Activated CD4-positive, CD25-positive, alpha-beta regulatory T cell treated with anti-CD3 and anti-CD28 coated beads, Interleukin-2, amount 50 U/mL, for 24 hours (primary cell): ENCODE measurements at regions not wholly inside any gene's neighbourhood (a gene's known extent, or its start where the extent isn't known, plus 50 kb on each side); places are given as distances from the start of the nearest gene placed in this dataset.
"Not testable (repeated sequence)": the region's sequence is repeated elsewhere in the genome, so short reads cannot be mapped to it uniquely, and the experiment has no call there.

ENCODE experiments used
- ATAC-seq, 2 donors: fragments of 150-1000 bp; cut with Tn5 transposase; one replicate each; pipeline ENCODE4 v1.10.0; 2021; ENCODE audit warnings: mild to moderate bottlenecking in 1 of 2, moderate library complexity in 1 of 2

- ATAC-seq = no peak
Observed at GRCh38 chr10:118463740-118464139, 121.6 kb upstream of the FAM204A start.

DNA sequence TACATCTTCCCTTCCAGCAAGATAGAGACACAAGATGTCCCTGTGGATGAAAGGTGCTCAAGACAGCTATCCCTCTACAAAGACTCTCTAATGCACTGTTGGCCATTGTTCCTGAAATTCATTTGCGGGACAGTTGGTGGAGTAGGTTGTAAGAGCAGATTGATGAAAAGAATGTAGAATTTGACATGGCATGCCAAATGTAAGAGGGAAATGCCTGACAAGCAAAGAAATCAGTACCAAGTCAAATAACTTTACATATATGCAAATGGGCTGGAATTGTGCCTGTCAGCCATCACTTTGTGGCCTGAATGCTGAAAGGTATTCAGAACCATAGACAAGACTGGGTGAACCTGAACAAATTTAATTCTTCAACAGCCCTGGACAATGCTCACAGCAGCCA lies 120.3 kb upstream of the FAM204A start:
- no peak for ATAC-seq

DNA sequence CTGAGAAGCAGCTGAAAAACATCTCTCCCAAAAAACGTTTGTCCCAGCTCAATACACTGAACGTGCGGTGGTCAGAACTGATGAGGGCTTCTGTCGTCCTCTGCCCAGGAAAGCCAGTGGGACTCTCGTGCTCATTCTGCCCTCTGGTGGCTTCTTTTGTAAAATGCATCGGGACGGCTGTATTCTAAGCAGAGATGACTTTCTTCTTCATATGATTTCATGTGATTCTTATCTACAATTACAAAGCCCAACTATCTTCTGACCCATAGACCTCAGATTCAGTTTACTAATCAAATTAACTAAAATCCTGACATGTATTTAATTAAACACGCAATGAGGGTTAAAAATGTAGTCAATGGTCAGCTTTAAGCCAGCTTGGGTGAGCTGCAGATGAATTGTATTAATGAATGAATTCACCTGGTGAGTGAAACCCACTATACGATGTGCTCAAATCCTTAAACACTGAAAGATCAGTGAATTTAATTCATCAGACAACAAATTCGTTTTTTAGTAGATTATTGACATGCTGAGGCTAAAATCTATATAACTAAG lies 117.6 kb upstream of the FAM204A start:
- peak; percentile 53 to 56 for ATAC-seq

- ATAC-seq = no peak
Observed at GRCh38 chr10:118458957-118459641, 117.0 kb upstream of the FAM204A start.

DNA sequence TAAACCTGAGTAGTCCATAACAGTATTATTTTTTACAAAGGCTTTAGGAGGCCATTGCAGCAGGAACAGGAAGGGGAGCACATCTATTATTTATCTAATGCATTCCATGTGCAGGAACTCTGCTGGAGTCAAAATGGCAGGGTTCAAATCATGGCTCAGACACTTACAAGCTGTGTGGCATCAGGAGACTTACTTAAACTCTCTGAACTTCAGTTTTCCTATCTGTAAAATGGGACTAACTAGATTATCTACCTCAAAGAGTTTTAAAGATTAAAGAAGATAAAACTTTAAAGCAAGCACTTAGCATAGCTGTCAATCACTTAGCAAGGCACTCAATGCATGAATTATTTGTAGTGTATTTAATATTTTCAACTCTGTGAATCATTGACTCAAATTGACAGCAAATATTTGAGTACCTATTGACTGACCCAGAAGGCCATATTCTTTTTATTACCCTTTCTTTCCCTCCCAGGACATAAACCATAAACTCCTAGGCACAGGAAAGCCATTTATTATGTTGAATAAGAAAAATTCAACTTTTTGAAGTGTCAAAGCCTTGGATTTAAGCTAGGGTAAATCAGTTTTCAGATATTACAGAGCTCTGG lies 115.8 kb upstream of the FAM204A start:
- ATAC-seq = no peak

DNA sequence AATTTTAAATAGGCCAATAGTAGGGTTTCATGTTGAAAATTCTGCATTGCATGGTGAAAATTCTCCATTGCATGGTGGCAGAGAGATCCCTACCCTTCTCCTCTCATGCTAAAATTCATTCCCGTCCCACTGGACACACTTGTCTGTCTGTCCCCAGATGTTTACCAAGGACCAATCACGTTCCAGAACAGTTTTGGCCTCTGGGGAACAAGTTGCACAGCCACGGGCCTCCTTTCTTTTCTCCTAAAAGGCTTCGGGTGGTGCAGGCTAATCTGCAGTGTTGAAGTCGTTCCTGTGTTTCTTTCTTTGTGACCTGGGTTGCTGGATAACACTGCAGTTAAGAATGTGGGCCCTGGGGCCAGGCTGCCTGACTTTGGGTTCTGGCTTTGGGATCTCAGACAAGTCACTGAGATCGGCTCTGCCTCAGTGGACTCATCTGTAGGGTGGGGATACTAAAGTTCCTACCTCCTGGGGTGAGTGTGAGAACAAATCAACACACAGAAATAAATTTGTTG lies 113.1 kb upstream of the FAM204A start:
- ATAC-seq = no peak

- ATAC-seq = no peak
Observed at GRCh38 chr10:118454211-118454610, 112.1 kb upstream of the FAM204A start.

- ATAC-seq = no peak
Observed at GRCh38 chr10:118452098-118452497, 110.0 kb upstream of the FAM204A start.

GRCh38 chr10:118449521-118449920 lies 107.4 kb upstream of the FAM204A start:
- no peak for ATAC-seq

- ATAC-seq = no peak
Observed at GRCh38 chr10:118448744-118449143, 106.6 kb upstream of the FAM204A start.

DNA sequence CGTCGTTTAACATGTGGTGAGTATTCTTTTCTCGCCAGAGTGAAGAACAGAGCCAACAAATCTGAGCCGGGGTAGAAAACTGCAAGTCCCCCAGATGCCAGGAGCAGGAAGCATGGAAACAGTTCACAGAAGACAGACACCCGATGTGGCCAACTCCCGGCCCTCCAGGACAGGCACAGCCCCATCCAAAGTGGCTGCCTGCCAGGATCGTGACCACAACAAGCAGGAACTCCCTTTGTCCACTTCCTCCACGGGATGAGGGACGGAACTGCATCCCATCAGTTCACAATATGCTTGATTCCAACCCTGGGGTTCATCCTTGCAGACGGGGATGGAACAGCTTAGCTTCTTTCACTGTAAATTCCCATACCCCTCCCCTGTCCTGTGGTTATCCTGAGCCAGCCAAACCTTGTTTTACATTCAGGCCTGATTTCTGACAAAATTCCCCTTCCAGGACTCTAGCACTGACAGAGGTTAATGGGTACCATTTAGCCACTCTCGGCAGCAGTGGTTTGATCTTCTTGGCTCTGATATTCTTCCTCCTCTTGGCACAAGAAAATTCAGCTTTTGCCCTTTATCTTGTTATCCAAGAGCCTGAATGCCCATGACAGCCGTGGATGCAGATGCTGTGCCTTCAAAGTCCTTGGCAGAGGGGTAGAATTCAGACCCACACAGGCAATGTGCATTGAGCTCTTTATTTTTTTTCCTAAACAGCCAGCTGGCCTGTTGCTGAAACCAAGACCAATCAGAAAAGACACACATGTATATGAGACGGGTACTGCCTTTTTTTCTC lies 105.5 kb upstream of the FAM204A start:
- ATAC-seq = no peak

DNA sequence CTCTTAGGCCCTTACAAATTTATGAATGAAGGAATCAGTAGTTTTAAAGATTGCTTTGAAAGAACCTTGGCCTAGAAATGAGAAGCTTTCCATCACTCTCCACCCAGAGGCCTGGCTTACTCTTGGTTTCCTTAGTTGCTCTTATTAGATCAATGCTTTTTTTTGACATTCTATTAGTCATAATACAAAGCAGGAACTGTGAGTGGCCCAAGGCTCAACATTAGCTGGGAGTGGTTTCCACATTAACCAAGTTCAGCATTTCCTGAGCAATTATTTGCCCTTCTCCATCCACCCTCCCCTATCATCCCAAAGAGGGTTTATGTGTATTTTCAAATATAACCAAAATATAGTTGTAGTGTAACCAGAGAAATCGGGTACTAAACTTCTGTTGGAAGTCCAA lies 103.4 kb upstream of the FAM204A start:
- ATAC-seq = no peak

GRCh38 chr10:118444069-118444468 lies 101.9 kb upstream of the FAM204A start:
- ATAC-seq = no peak

GRCh38 chr10:118442032-118442431 lies 99.9 kb upstream of the FAM204A start:
- ATAC-seq = no peak

GRCh38 chr10:118439824-118440223 lies 97.7 kb upstream of the FAM204A start:
- no peak for ATAC-seq

- no peak for ATAC-seq
Observed at GRCh38 chr10:118436742-118437141, 94.6 kb upstream of the FAM204A start.

DNA sequence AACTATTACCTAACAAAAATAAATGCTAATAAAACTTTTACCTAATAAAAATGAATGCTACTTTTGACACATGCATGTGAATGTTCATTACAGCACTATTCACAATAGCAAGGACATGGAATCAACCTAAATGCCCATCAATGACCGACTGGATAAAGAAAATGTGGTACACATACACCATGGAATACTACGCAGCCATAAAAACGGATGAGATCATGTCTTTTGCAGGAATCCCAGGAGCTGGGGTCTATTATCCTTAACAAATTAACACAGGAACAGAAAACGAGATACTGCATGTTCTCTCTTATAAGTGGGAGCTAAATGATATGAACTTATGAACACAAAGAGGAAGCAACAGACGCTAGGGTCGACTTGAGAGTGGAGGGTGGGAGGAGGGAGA lies 88.1 kb upstream of the FAM204A start:
- ATAC-seq = no peak

GRCh38 chr10:118423800-118424442 lies 81.8 kb upstream of the FAM204A start:
- peak; percentile 69 to 92 for ATAC-seq

GRCh38 chr10:118422241-118422640 lies 80.1 kb upstream of the FAM204A start:
- no peak for ATAC-seq

- not testable (repeated sequence) for ATAC-seq
Observed at GRCh38 chr10:118420049-118420448, 77.9 kb upstream of the FAM204A start.

DNA sequence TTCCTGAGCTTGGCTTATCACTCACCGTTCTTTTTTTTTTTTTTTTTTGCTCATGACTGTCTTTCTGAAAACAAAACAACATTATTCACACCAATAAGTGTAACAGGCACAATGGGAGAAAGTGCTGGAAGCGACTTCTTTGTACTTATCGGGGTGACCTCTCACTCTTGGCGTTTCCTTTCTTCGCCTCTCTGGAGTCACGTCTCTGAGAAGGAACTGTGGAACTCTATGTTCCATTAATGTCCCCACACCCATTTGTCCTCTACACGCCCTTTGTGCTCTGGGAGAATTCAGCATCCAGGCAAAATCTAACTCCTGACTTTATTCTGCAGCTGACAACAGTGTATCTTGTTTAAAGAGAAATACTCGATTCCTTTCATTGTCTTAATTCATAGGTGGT lies 70.8 kb upstream of the FAM204A start:
- no peak for ATAC-seq

- no peak for ATAC-seq
Observed at GRCh38 chr10:118412132-118412760, 70.1 kb upstream of the FAM204A start.
